HG03460 (cell line): ENCODE measurements at regions not wholly inside any gene's neighbourhood (a gene's known extent, or its start where the extent isn't known, plus 50 kb on each side); places are given as distances from the start of the nearest gene placed in this dataset.
A peak's percentile ranks its signal among the peaks of the same experiment; 100 is the strongest.
"Not testable (repeated sequence)": the region's sequence is repeated elsewhere in the genome, so short reads cannot be mapped to it uniquely, and the experiment has no call there.

Experiments
- ATAC-seq: cut with Tn5 transposase; IDR thresholded peaks from one replicate; pipeline ENCODE4 v1.9.1; 2021; ENCODE audit not compliant: unreplicated experiment

- ATAC-seq, result no peak
Observed at GRCh38 chrX:5702890-5703289, 525.8 kb downstream of the NLGN4X start.

- no peak for ATAC-seq
Observed at GRCh38 chrX:5695971-5696370, 532.7 kb downstream of the NLGN4X start.

GRCh38 chrX:5683996-5684395, 544.7 kb downstream of the NLGN4X start:
- no peak for ATAC-seq

- ATAC-seq, result no peak
Observed at GRCh38 chrX:5681159-5681558, 547.5 kb downstream of the NLGN4X start.

- no peak for ATAC-seq
Observed at GRCh38 chrX:5674036-5674435, 554.6 kb downstream of the NLGN4X start.

GRCh38 chrX:5672099-5672498, 556.6 kb downstream of the NLGN4X start:
- ATAC-seq, result no peak

GRCh38 chrX:5666689-5667088, 562.0 kb downstream of the NLGN4X start:
- not testable (repeated sequence) for ATAC-seq

- no peak for ATAC-seq
Observed at GRCh38 chrX:5656544-5656943, 572.1 kb downstream of the NLGN4X start.

- no peak for ATAC-seq
Observed at GRCh38 chrX:5650904-5651303, 577.8 kb downstream of the NLGN4X start.

GRCh38 chrX:5648941-5649568, 579.6 kb downstream of the NLGN4X start:
- no peak for ATAC-seq

GRCh38 chrX:5646818-5647217, 581.8 kb downstream of the NLGN4X start:
- peak; percentile 98 for ATAC-seq

- ATAC-seq, result no peak
Observed at GRCh38 chrX:5644776-5645175, 583.9 kb downstream of the NLGN4X start.

GRCh38 chrX:5640071-5640470, 588.6 kb downstream of the NLGN4X start:
- no peak for ATAC-seq

GRCh38 chrX:5638572-5638971, 590.1 kb downstream of the NLGN4X start:
- ATAC-seq, result no peak

GRCh38 chrX:5632887-5633286, 595.8 kb downstream of the NLGN4X start:
- ATAC-seq, result no peak

- ATAC-seq, result no peak
Observed at GRCh38 chrX:5632061-5632614, 596.5 kb downstream of the NLGN4X start.

- no peak for ATAC-seq
Observed at GRCh38 chrX:5617666-5618065, 611.0 kb downstream of the NLGN4X start.

GRCh38 chrX:5595570-5595969, 633.1 kb downstream of the NLGN4X start:
- no peak for ATAC-seq

- ATAC-seq, result no peak
Observed at GRCh38 chrX:5586726-5587125, 641.9 kb downstream of the NLGN4X start.

GRCh38 chrX:5575407-5575806, 653.3 kb downstream of the NLGN4X start:
- no peak for ATAC-seq

- no peak for ATAC-seq
Observed at GRCh38 chrX:5568934-5569333, 659.7 kb downstream of the NLGN4X start.

- no peak for ATAC-seq
Observed at GRCh38 chrX:5559386-5559785, 669.3 kb downstream of the NLGN4X start.

- no peak for ATAC-seq
Observed at GRCh38 chrX:5549512-5549911, 679.2 kb downstream of the NLGN4X start.
